ENCODE measurements at regions not wholly inside any gene's neighbourhood (a gene's known extent, or its start where the extent isn't known, plus 50 kb on each side); places are given as distances from the start of the nearest gene placed in this dataset.

- TF ChIP-seq EP300 (IDR thresholded peaks at IDR 0.05) (no peak), CTCF (IDR thresholded peaks at IDR 0.05) (no peak)
Observed at GRCh38 chr2:147260241-147260640, 584.6 kb upstream of the ACVR2A start.

Measured in suprapubic skin (tissue), 3 donors.